Astrocyte of the spinal cord (primary cell): ENCODE measurements at regions not wholly inside any gene's neighbourhood (a gene's known extent, or its start where the extent isn't known, plus 50 kb on each side); places are given as distances from the start of the nearest gene placed in this dataset.

Experiments
- DNase-seq: peaks from one replicate; pipeline ENCODE4 v3.0.0; 2011; ENCODE audit warnings: low read depth, low spot score
- H3K4me3 ChIP-seq: 2 replicates; pipeline ENCODE4 v1.5.1; 2011; ENCODE audit warnings: low read depth, mild to moderate bottlenecking, low read length, moderate library complexity
- in situ Hi-C: cut with HindIII; loops from 2 replicates; pipeline ENCODE4 v1.10.0; 2017; ENCODE audit warnings: low sequenced_read_pairs
- TF ChIP-seq, protein P1 (sequence below): IDR thresholded peaks from 2 replicates; pipeline ENCODE4 v1.5.1; 2012; ENCODE audit warnings: low read depth, mild to moderate bottlenecking, low read length, inconsistent platforms

DNA sequence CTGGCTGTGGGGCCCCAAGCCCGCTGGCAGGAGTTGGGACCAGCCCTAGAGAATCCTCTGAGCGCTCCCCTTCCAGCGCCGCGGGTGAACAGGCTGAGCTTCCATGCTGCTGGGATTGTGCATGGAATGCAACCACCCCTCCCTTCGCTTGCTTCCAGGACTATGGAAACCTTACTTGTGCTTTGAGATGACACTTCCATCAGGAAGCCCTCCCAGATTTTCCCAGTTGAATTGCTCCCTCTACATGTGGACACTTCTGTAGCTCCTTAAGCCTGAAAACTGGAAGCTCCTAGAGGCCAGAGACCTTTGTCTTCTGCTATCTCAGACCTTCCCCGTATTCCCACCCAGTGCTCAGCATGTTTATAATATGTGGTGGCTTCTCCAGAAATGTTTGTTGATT is 213.2 kb upstream of the RPL38 start:
- DNase-seq: no peak
- TF ChIP-seq, protein P1, sequence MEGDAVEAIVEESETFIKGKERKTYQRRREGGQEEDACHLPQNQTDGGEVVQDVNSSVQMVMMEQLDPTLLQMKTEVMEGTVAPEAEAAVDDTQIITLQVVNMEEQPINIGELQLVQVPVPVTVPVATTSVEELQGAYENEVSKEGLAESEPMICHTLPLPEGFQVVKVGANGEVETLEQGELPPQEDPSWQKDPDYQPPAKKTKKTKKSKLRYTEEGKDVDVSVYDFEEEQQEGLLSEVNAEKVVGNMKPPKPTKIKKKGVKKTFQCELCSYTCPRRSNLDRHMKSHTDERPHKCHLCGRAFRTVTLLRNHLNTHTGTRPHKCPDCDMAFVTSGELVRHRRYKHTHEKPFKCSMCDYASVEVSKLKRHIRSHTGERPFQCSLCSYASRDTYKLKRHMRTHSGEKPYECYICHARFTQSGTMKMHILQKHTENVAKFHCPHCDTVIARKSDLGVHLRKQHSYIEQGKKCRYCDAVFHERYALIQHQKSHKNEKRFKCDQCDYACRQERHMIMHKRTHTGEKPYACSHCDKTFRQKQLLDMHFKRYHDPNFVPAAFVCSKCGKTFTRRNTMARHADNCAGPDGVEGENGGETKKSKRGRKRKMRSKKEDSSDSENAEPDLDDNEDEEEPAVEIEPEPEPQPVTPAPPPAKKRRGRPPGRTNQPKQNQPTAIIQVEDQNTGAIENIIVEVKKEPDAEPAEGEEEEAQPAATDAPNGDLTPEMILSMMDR: no peak
- H3K4me3 ChIP-seq: no peak overlapping the region
- in situ Hi-C loops: no loop called here

DNA sequence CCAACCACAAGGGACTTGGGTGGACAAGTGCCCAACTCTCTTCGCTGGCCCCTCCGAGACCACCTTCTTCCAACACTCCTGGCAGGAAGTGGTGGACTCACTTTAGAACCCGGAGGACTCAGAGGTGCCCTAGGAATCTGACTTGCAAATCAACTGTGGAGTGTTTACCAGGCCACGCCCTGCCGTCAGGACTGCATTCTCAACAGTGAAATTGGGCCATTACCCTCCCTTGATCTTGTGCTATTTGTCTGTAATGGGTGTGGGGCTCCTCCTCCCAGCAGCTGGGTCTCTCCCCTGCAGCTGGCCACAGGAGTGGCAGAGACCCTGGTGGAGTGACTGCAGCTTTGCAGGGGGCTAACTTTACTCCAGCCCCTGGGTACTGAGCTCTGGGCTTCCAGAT is 212.2 kb upstream of the RPL38 start:
- DNase-seq: no peak
- H3K4me3 ChIP-seq: no peak overlapping the region
- in situ Hi-C loops: no loop called here
- TF ChIP-seq, protein P1: no peak

- in situ Hi-C loops: no loop called here
- TF ChIP-seq, protein P1: no peak
- DNase-seq: no peak
- no peak overlapping the region for H3K4me3 ChIP-seq
Observed at GRCh38 chr17:73994946-73995345, 208.5 kb upstream of the RPL38 start.

GRCh38 chr17:73997059-73997458 is 206.4 kb upstream of the RPL38 start:
- in situ Hi-C loops: no loop called here
- TF ChIP-seq, protein P1: no peak
- H3K4me3 ChIP-seq: no peak overlapping the region
- no peak for DNase-seq

DNA sequence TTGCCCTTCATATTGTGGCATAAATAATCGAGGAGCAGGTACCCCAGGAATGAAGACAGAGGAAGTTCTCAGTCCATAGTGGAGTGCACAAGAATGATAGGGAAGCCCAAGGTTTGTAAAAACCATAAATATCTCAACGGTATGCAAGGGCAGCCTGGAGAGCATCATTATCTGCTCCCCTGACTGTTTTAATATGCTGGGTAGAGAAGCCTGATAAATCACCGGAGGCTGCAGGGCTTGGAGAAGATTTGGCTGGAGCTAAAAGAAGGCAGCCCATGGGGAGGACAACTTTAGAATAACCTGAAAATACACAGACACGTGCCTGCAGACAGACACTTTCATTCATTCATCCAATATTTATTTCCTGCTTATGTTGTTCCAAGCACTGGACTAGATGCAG is 205.2 kb upstream of the RPL38 start:
- no peak overlapping the region for H3K4me3 ChIP-seq
- TF ChIP-seq, protein P1: no peak
- in situ Hi-C loops: no loop called here
- no peak for DNase-seq

GRCh38 chr17:73998653-73999645 is 204.5 kb upstream of the RPL38 start:
- TF ChIP-seq, protein P1: peak; percentile 58
- DNase-seq: no peak
- no peak overlapping the region for H3K4me3 ChIP-seq
- in situ Hi-C loops: no loop called here
